MM.1S (cell line): ENCODE measurements at regions not wholly inside any gene's neighbourhood (a gene's known extent, or its start where the extent isn't known, plus 50 kb on each side); places are given as distances from the start of the nearest gene placed in this dataset.

Source experiments
- DNase-seq: peaks from one replicate; pipeline ENCODE4 v3.0.0-alpha.2; 2015
- H2AFZ ChIP-seq: fragments of 300-600 bp; sonication (generic); 2 replicates; pipeline ENCODE4 v1.6.0; 2016; ENCODE audit warnings: antibody characterized with exemption, low read length
- H3F3A ChIP-seq: fragments of 300-600 bp; sonication (generic); 2 replicates; pipeline ENCODE4 v1.6.1; 2016; ENCODE audit warnings: mild to moderate bottlenecking, antibody characterized with exemption, low read length, moderate library complexity, mixed read lengths; ENCODE audit not compliant: insufficient read depth
- H3K27ac ChIP-seq: fragments of 300-600 bp; sonication (generic); 2 replicates; pipeline ENCODE4 v1.5.1; 2016; ENCODE audit warnings: mild to moderate bottlenecking, low read length
- H3K27me3 ChIP-seq: fragments of 300-600 bp; sonication (generic); replicated peaks from 2 replicates; pipeline ENCODE4 v1.6.0; 2016; ENCODE audit warnings: low read length; ENCODE audit not compliant: insufficient read depth
- H3K36me3 ChIP-seq: fragments of 300-600 bp; sonication (generic); replicated peaks from 2 replicates; pipeline ENCODE4 v1.6.1; 2016; ENCODE audit warnings: mild to moderate bottlenecking, low read length, mixed read lengths; ENCODE audit not compliant: insufficient read depth
- H3K4me1 ChIP-seq: fragments of 300-600 bp; sonication (generic); 2 replicates; pipeline ENCODE4 v1.6.1; 2016; ENCODE audit warnings: low read length, mixed read lengths
- H3K4me2 ChIP-seq: fragments of 300-600 bp; sonication (generic); 2 replicates; pipeline ENCODE4 v1.6.0; 2016; ENCODE audit warnings: low read depth, low read length
- H3K4me3 ChIP-seq: fragments of 300-600 bp; sonication (generic); 2 replicates; pipeline ENCODE4 v1.5.1; 2016; ENCODE audit warnings: low read length, mixed read lengths
- H3K79me2 ChIP-seq: fragments of 300-600 bp; sonication (generic); 2 replicates; pipeline ENCODE4 v1.6.1; 2016; ENCODE audit warnings: mixed run types, low read length, mixed read lengths
- H3K9ac ChIP-seq: fragments of 300-600 bp; sonication (generic); 2 replicates; pipeline ENCODE4 v1.6.1; 2016; ENCODE audit warnings: low read length, mixed read lengths
- H3K9me2 ChIP-seq: fragments of 300-600 bp; sonication (generic); replicated peaks from 2 replicates; pipeline ENCODE4 v1.6.1; 2016; ENCODE audit warnings: mild to moderate bottlenecking, low read length, mixed read lengths; ENCODE audit not compliant: insufficient read depth
- H3K9me3 ChIP-seq: fragments of 300-600 bp; sonication (generic); replicated peaks from 2 replicates; pipeline ENCODE4 v1.6.1; 2016; ENCODE audit warnings: mild to moderate bottlenecking, low read length, mixed read lengths; ENCODE audit not compliant: insufficient read depth
- H4K20me1 ChIP-seq: fragments of 300-600 bp; sonication (generic); 2 replicates; pipeline ENCODE4 v1.6.1; 2016; ENCODE audit warnings: mild to moderate bottlenecking, low read length, moderate library complexity, mixed read lengths; ENCODE audit not compliant: insufficient read depth
- CTCF ChIP-seq: fragments of 300-600 bp; sonication (generic); IDR thresholded peaks from 2 replicates; pipeline ENCODE4 v1.5.1; 2016; ENCODE audit warnings: antibody characterized with exemption, low read length, mixed read lengths
- EZH2 ChIP-seq: fragments of 300-600 bp; sonication (generic); optimal IDR thresholded peaks from 2 replicates; pipeline ENCODE3; 2017; ENCODE audit warnings: low read depth, mild to moderate bottlenecking, antibody characterized with exemption, low read length, mixed read lengths
- EZH2phosphoT487 ChIP-seq: fragments of 300-600 bp; sonication (generic); IDR thresholded peaks from 2 replicates; pipeline ENCODE4 v1.6.1; 2018; ENCODE audit warnings: antibody characterized with exemption, low read length

GRCh38 chr18:30177056-30177455, 865.5 kb downstream of the DSC3 start:
- H3K4me1 ChIP-seq, result no peaks in the 10 kb centered on the region
- no peak overlapping the region for H3K4me2 ChIP-seq
- no peak overlapping the region for H3K9ac ChIP-seq
- no peak overlapping the region for H3K27ac ChIP-seq
- no peaks in the 10 kb centered on the region for H3K9me2 ChIP-seq
- no peak for TF ChIP-seq EZH2
- no peak for TF ChIP-seq EZH2phosphoT487
- no peak for TF ChIP-seq CTCF
- H2AFZ ChIP-seq, result no peak overlapping the region
- no peaks in the 10 kb centered on the region for H3K36me3 ChIP-seq
- H4K20me1 ChIP-seq, result no peaks in the 10 kb centered on the region
- H3K27me3 ChIP-seq, result no peaks in the 10 kb centered on the region
- H3K9me3 ChIP-seq, result no peaks in the 10 kb centered on the region
- H3K79me2 ChIP-seq, result no peaks in the 10 kb centered on the region
- no peak overlapping the region for H3K4me3 ChIP-seq
- H3F3A ChIP-seq, result no peaks in the 10 kb centered on the region
- DNase-seq, result no peak

GRCh38 chr18:30175621-30176225, 866.8 kb downstream of the DSC3 start:
- no peak for TF ChIP-seq CTCF
- TF ChIP-seq EZH2, result no peak
- TF ChIP-seq EZH2phosphoT487, result no peak
- Histone ChIP-seq H4K20me1 (no peaks in the 10 kb centered on the region), H3K27me3 (no peaks in the 10 kb centered on the region), H3K4me3 (no peak overlapping the region), H3F3A (no peaks in the 10 kb centered on the region), H3K9ac (no peak overlapping the region), H2AFZ (no peak overlapping the region), H3K9me3 (no peaks in the 10 kb centered on the region), H3K79me2 (no peaks in the 10 kb centered on the region), H3K9me2 (no peaks in the 10 kb centered on the region), H3K27ac (no peak overlapping the region), H3K36me3 (no peaks in the 10 kb centered on the region), H3K4me2 (no peak overlapping the region), H3K4me1 (no peaks in the 10 kb centered on the region)
- DNase-seq, result no peak

- no peaks in the 10 kb centered on the region for H3K79me2 ChIP-seq
- no peaks in the 10 kb centered on the region for H3K9me3 ChIP-seq
- no peak overlapping the region for H3K4me2 ChIP-seq
- no peak overlapping the region for H3K9ac ChIP-seq
- no peaks in the 10 kb centered on the region for H3K36me3 ChIP-seq
- H3K4me1 ChIP-seq, result no peaks in the 10 kb centered on the region
- H3K4me3 ChIP-seq, result no peak overlapping the region
- TF ChIP-seq CTCF, result no peak
- TF ChIP-seq EZH2, result no peak
- no peak for TF ChIP-seq EZH2phosphoT487
- no peaks in the 10 kb centered on the region for H4K20me1 ChIP-seq
- H3K27me3 ChIP-seq, result no peaks in the 10 kb centered on the region
- no peak for DNase-seq
- H3K9me2 ChIP-seq, result no peaks in the 10 kb centered on the region
- no peak overlapping the region for H2AFZ ChIP-seq
- H3F3A ChIP-seq, result no peaks in the 10 kb centered on the region
- H3K27ac ChIP-seq, result no peak overlapping the region
Observed at GRCh38 chr18:30175061-30175574, 867.4 kb downstream of the DSC3 start.
